HG03064 (cell line): ENCODE measurements at regions not wholly inside any gene's neighbourhood (a gene's known extent, or its start where the extent isn't known, plus 50 kb on each side); places are given as distances from the start of the nearest gene placed in this dataset.
"Not testable (repeated sequence)": the region's sequence is repeated elsewhere in the genome, so short reads cannot be mapped to it uniquely, and the experiment has no call there.

Experiments
- ATAC-seq: cut with Tn5 transposase; IDR thresholded peaks from one replicate; pipeline ENCODE4 v1.9.1; 2021; ENCODE audit warnings: low read depth; ENCODE audit not compliant: unreplicated experiment

- not testable (repeated sequence) for ATAC-seq
These were observed 379.7 kb downstream of the TP53TG3F start for GRCh38 chr16:33839157-33839556.

- not testable (repeated sequence) for ATAC-seq
These were observed 385.1 kb downstream of the TP53TG3F start for GRCh38 chr16:33844533-33844932.
